Transverse colon (tissue), 4 donors: ENCODE measurements at regions not wholly inside any gene's neighbourhood (a gene's known extent, or its start where the extent isn't known, plus 50 kb on each side); places are given as distances from the start of the nearest gene placed in this dataset.

ENCODE experiments used
- DNase-seq: peaks from one replicate; pipeline ENCODE4 v3.0.0-alpha.2; 2019
- H3K27ac ChIP-seq, 4 donors: fragments of 200-600 bp; sonication (generic); 2 replicates each; pipeline ENCODE4 v1.5.1; 2016 to 2018; ENCODE audit warnings: inconsistent platforms in 4 of 4
- H3K27me3 ChIP-seq: fragments of 200-600 bp; sonication (generic); 2 replicates; pipeline ENCODE4 v1.5.1; 2017; ENCODE audit warnings: inconsistent platforms
- H3K36me3 ChIP-seq, 4 donors: fragments of 200-600 bp; sonication (generic); 2 replicates each; pipeline ENCODE4 v1.5.1; 2017 to 2019; ENCODE audit warnings: inconsistent platforms in 4 of 4
- H3K4me1 ChIP-seq, 4 donors: fragments of 200-600 bp; sonication (generic); 2 replicates each; pipeline ENCODE4 v1.5.1; 2017 to 2020; ENCODE audit warnings: inconsistent platforms in 4 of 4
- H3K4me3 ChIP-seq, 4 donors: fragments of 200-600 bp; sonication (generic); 1 replicate in 1 of 4; 2 replicates in 3 of 4; pipeline versions ENCODE4 v1.5.1 to v1.6.1; 2017 to 2019; ENCODE audit warnings: inconsistent platforms in 4 of 4
- H3K9me3 ChIP-seq, 2 donors: fragments of 200-600 bp; sonication (generic); 2 replicates each; pipeline ENCODE4 v1.5.1; 2017 to 2019; ENCODE audit warnings: inconsistent platforms in 2 of 2
- CTCF ChIP-seq, 5 experiments: fragments of 200-600 bp in 3 of 5; fragments of 450-650 bp in 2 of 5; sonication (generic) in 3 of 5; IDR thresholded peaks; 1 replicate in 2 of 5; 2 replicates in 3 of 5; pipeline ENCODE4 v1.5.1; 2016 to 2017; ENCODE audit warnings: antibody characterized with exemption in 5 of 5, inconsistent platforms in 3 of 5, mild to moderate bottlenecking in 2 of 5, moderate library complexity in 1 of 5
- EP300 ChIP-seq: sonication (generic); formaldehyde crosslinking; IDR thresholded peaks from one replicate; pipeline ENCODE4 v1.6.1; 2017; ENCODE audit warnings: antibody characterized with exemption, low read depth
- POLR2A ChIP-seq: fragments of 450-650 bp; IDR thresholded peaks from one replicate; pipeline ENCODE4 v1.6.1; 2016; ENCODE audit warnings: antibody characterized with exemption, mild to moderate bottlenecking, moderate library complexity
- POLR2AphosphoS5 ChIP-seq, 3 donors: sonication (generic); formaldehyde crosslinking; IDR thresholded peaks; one replicate each; pipeline ENCODE4 v1.6.1; 2016; ENCODE audit warnings: antibody characterized with exemption in 3 of 3
- WGBS, 2 donors: methylation state at CpG; one replicate each; pipeline ENCODE4 v1.1.5; 2018; ENCODE audit warnings: low coverage in 1 of 2; 5-methylcytosine and 5-hydroxymethylcytosine counted together
- in situ Hi-C, 4 donors: fragments of 200-750 bp; cut with MboI; loops; one replicate each; pipeline versions ENCODE4 v1.15.0 to v1.15.1; 2017; ENCODE audit warnings: low sequenced_read_pairs in 3 of 4, low pct_ligation_motif_present in 1 of 4, low pct_unique_long_range_greater_than_20kb in 1 of 4
- intact Hi-C: fragments of 100-400 bp; cut with DNase I; formaldehyde crosslinking; loops from one replicate; pipeline ENCODE4 v1.15.1; 2023; ENCODE audit warnings: low total_unique reads

GRCh38 chr10:36129051-36129450 is 487.0 kb upstream of the FZD8 start:
- Histone ChIP-seq H3K27me3 (no peaks in the 10 kb centered on the region), H3K4me3 (no peak overlapping the region), H3K36me3 (no peaks in the 10 kb centered on the region), H3K9me3 (no peaks in the 10 kb centered on the region), H3K4me1 (no peaks in the 10 kb centered on the region), H3K27ac (no peak overlapping the region)
- in situ Hi-C loops: no loop called here
- WGBS, 2 donors: 78 to 88% methylated on average over 4 of the region's 4 CpGs
- no peak for TF ChIP-seq EP300
- no peak for TF ChIP-seq POLR2AphosphoS5 (IDR thresholded peaks at IDR 0.05)
- TF ChIP-seq POLR2A: no peak
- TF ChIP-seq CTCF (IDR thresholded peaks at IDR 0.05): no peak
- DNase-seq: no peak
- intact Hi-C loops: no loop called here

GRCh38 chr10:36126076-36126475 is 484.0 kb upstream of the FZD8 start:
- Histone ChIP-seq H3K27ac (no peak overlapping the region), H3K4me3 (no peak overlapping the region), H3K27me3 (no peaks in the 10 kb centered on the region), H3K4me1 (no peaks in the 10 kb centered on the region), H3K36me3 (no peaks in the 10 kb centered on the region), H3K9me3 (no peaks in the 10 kb centered on the region)
- TF ChIP-seq POLR2AphosphoS5 (IDR thresholded peaks at IDR 0.05) (no peak), CTCF (IDR thresholded peaks at IDR 0.05) (no peak), EP300 (no peak)
- DNase-seq: no peak
- intact Hi-C loops (no loop called here), in situ Hi-C loops (no loop called here)

GRCh38 chr10:36119455-36119854 is 477.4 kb upstream of the FZD8 start:
- no peaks in the 10 kb centered on the region for H3K27me3 ChIP-seq
- intact Hi-C loops (no loop called here), in situ Hi-C loops (no loop called here)
- H3K27ac ChIP-seq: peak overlapping the region in 1 of 4 donors; percentile 6
- no peak overlapping the region for H3K4me3 ChIP-seq
- no peak for DNase-seq
- 77% methylated on average over 5 of the region's 5 CpGs; no CpG with 5 or more reads in 1 of the 2 donors for WGBS, 2 donors
- H3K4me1 ChIP-seq: peaks cover 0 to 28% (median 9%) of the 10 kb centered on the region in 4 donors
- no peak for TF ChIP-seq EP300
- TF ChIP-seq POLR2AphosphoS5 (IDR thresholded peaks at IDR 0.05): no peak
- TF ChIP-seq CTCF (IDR thresholded peaks at IDR 0.05): no peak
- no peak for TF ChIP-seq POLR2A
- H3K36me3 ChIP-seq: no peaks in the 10 kb centered on the region
- H3K9me3 ChIP-seq: no peaks in the 10 kb centered on the region

- H3K9me3 ChIP-seq: no peaks in the 10 kb centered on the region
- H3K36me3 ChIP-seq: no peaks in the 10 kb centered on the region
- H3K4me1 ChIP-seq: peaks cover 0 to 28% (median 9%) of the 10 kb centered on the region in 4 donors
- TF ChIP-seq POLR2AphosphoS5 (IDR thresholded peaks at IDR 0.05): peak in 1 of 3 donors; percentile 24
- no peak for TF ChIP-seq CTCF (IDR thresholded peaks at IDR 0.05)
- TF ChIP-seq EP300: no peak
- no peak for TF ChIP-seq POLR2A
- WGBS, 2 donors: 75 to 80% methylated on average over 6 to 7 of the region's 7 CpGs
- no peak for DNase-seq
- no peaks in the 10 kb centered on the region for H3K27me3 ChIP-seq
- H3K4me3 ChIP-seq: no peak overlapping the region
- in situ Hi-C loops: no loop called here
- peak overlapping the region in 2 of 4 donors; percentile 40 to 49 for H3K27ac ChIP-seq
- intact Hi-C loops: no loop called here
Observed at GRCh38 chr10:36118314-36118713, 476.2 kb upstream of the FZD8 start.
